ENCODE measurements at regions not wholly inside any gene's neighbourhood (a gene's known extent, or its start where the extent isn't known, plus 50 kb on each side); places are given as distances from the start of the nearest gene placed in this dataset.

DNA sequence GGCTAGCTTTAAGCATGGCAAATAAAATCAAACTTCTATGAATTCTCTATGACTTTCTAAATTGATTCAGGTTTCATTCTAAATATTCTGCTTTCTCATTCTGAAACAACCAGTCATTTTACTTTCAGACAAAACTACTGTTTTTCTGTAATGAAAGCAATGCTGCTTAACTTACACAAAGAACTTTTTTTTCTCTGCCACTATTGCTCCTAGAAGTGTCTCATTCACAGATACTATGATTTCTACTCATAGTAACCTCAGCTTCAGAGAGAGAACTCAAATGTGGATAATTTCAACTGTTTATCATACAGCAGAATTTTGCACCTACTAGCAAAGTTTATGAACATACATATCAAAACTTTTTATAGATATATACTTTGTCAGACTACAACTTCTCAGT lies 724.6 kb downstream of the SLITRK5 start:
- Mint-ChIP-seq H3K9me3 (ENCODE audit: unreplicated experiment) (no peaks in the 10 kb centered on the region), H3K4me1 (ENCODE audit: low read depth, unreplicated experiment) (no peaks in the 10 kb centered on the region), H3K27me3 (ENCODE audit: unreplicated experiment) (peaks cover 1% of the 10 kb centered on the region), H3K27ac (ENCODE audit: unreplicated experiment) (no peak overlapping the region), H3K4me3 (ENCODE audit: unreplicated experiment) (no peak overlapping the region), H3K36me3 (ENCODE audit: unreplicated experiment) (no peaks in the 10 kb centered on the region)
- TF ChIP-seq, protein P1, sequence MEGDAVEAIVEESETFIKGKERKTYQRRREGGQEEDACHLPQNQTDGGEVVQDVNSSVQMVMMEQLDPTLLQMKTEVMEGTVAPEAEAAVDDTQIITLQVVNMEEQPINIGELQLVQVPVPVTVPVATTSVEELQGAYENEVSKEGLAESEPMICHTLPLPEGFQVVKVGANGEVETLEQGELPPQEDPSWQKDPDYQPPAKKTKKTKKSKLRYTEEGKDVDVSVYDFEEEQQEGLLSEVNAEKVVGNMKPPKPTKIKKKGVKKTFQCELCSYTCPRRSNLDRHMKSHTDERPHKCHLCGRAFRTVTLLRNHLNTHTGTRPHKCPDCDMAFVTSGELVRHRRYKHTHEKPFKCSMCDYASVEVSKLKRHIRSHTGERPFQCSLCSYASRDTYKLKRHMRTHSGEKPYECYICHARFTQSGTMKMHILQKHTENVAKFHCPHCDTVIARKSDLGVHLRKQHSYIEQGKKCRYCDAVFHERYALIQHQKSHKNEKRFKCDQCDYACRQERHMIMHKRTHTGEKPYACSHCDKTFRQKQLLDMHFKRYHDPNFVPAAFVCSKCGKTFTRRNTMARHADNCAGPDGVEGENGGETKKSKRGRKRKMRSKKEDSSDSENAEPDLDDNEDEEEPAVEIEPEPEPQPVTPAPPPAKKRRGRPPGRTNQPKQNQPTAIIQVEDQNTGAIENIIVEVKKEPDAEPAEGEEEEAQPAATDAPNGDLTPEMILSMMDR (IDR thresholded peaks at IDR 0.05; ENCODE audit: partially characterized antibody, unreplicated experiment), result no peak
- no peak for DNase-seq

DNA sequence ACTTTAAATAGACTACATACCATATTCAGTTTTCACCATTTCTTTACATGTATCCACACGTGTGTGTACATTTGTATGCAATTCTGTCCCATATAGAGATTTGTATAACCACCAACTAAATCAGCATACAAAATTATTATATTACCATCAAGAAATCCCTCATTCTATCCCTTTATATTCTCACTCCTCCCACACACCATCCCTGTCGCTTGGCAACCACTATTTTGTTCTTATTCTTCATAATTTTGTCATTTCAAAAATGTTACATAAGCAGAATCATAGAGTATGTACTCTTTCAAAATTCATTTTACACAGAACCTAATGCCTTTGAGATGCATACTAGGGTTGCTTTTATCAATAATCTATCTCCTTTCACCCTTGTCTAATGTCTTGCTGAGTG lies 740.5 kb downstream of the SLITRK5 start:
- TF ChIP-seq, protein P1 (IDR thresholded peaks at IDR 0.05; ENCODE audit: partially characterized antibody, unreplicated experiment), result no peak
- Mint-ChIP-seq H3K36me3 (ENCODE audit: unreplicated experiment) (no peaks in the 10 kb centered on the region), H3K27me3 (ENCODE audit: unreplicated experiment) (no peaks in the 10 kb centered on the region), H3K4me1 (ENCODE audit: low read depth, unreplicated experiment) (no peaks in the 10 kb centered on the region), H3K9me3 (ENCODE audit: unreplicated experiment) (peaks cover 2% of the 10 kb centered on the region), H3K4me3 (ENCODE audit: unreplicated experiment) (no peak overlapping the region), H3K27ac (ENCODE audit: unreplicated experiment) (no peak overlapping the region)
- no peak for DNase-seq

DNA sequence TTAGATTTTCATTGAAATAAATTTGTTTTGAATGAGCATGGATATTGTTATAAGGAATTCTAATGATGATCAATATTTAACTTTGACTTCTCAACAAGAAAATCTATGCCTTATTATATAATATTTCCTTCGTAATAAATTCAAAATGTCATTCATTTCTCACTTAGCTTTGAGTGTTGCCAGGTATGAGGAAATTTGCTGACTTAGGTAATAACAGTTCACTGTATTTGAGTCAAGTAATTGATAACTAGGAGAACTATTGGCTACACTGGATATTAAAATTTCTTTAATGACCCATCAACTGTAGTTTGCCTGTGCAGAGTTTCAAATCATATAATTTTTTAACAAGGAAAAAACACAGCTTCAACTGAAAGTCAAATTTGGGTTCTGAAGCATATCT lies 746.6 kb downstream of the SLITRK5 start:
- no peak for DNase-seq
- TF ChIP-seq, protein P1 (IDR thresholded peaks at IDR 0.05; ENCODE audit: partially characterized antibody, unreplicated experiment), result no peak
- Mint-ChIP-seq H3K27ac (ENCODE audit: unreplicated experiment) (no peak overlapping the region), H3K36me3 (ENCODE audit: unreplicated experiment) (no peaks in the 10 kb centered on the region), H3K27me3 (ENCODE audit: unreplicated experiment) (no peaks in the 10 kb centered on the region), H3K4me3 (ENCODE audit: unreplicated experiment) (no peak overlapping the region), H3K4me1 (ENCODE audit: low read depth, unreplicated experiment) (no peaks in the 10 kb centered on the region), H3K9me3 (ENCODE audit: unreplicated experiment) (no peaks in the 10 kb centered on the region)

DNA sequence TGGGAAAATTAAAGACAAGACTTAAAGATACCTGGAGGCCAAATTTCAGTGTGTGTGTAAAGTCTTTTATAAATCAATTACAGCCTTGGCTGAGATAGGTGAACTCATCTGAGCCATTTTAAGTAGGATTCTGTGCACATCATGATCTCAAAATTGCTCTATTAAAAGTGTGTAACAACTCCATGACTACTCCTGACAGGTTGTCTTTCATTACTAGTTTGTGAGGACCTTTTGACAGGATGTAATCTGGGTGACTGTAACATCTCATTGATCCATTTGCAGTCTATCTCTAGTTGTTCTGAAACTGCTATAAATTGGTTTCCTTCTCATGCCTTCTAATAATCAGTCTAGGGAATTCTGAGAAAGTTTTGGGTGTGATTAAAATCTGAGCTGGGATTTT lies 753.3 kb downstream of the SLITRK5 start:
- H3K4me3 Mint-ChIP-seq (ENCODE audit: unreplicated experiment), result no peak overlapping the region
- no peaks in the 10 kb centered on the region for H3K9me3 Mint-ChIP-seq (ENCODE audit: unreplicated experiment)
- no peaks in the 10 kb centered on the region for H3K36me3 Mint-ChIP-seq (ENCODE audit: unreplicated experiment)
- H3K27me3 Mint-ChIP-seq (ENCODE audit: unreplicated experiment), result no peaks in the 10 kb centered on the region
- no peak for DNase-seq
- H3K27ac Mint-ChIP-seq (ENCODE audit: unreplicated experiment), result no peak overlapping the region
- TF ChIP-seq, protein P1 (IDR thresholded peaks at IDR 0.05; ENCODE audit: partially characterized antibody, unreplicated experiment), result no peak
- H3K4me1 Mint-ChIP-seq (ENCODE audit: low read depth, unreplicated experiment), result no peaks in the 10 kb centered on the region

DNA sequence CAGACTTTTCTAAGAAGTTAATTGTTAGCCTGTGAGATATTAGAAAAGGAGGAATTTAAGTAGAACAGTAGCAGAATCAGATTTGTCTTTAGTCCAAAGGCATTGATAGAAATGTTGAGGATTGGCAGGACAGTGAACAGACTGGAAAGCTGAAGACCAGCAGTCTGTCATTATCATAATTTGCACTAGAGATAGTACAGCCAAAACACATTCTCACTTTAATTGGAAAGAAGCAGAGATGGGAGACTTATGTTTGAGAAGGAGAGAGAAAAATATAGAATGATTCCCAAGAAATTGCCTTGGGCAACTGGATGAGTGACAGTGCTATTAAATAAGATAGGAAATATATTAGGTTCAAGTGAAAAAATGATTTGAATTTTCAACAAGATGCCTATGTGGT lies 755.5 kb downstream of the SLITRK5 start:
- Mint-ChIP-seq H3K27ac (ENCODE audit: unreplicated experiment) (no peak overlapping the region), H3K9me3 (ENCODE audit: unreplicated experiment) (no peaks in the 10 kb centered on the region), H3K36me3 (ENCODE audit: unreplicated experiment) (no peaks in the 10 kb centered on the region), H3K4me3 (ENCODE audit: unreplicated experiment) (no peak overlapping the region), H3K27me3 (ENCODE audit: unreplicated experiment) (no peaks in the 10 kb centered on the region), H3K4me1 (ENCODE audit: low read depth, unreplicated experiment) (no peaks in the 10 kb centered on the region)
- TF ChIP-seq, protein P1 (IDR thresholded peaks at IDR 0.05; ENCODE audit: partially characterized antibody, unreplicated experiment), result no peak
- DNase-seq, result no peak
